ENCODE measurements at regions not wholly inside any gene's neighbourhood (a gene's known extent, or its start where the extent isn't known, plus 50 kb on each side); places are given as distances from the start of the nearest gene placed in this dataset.

DNA sequence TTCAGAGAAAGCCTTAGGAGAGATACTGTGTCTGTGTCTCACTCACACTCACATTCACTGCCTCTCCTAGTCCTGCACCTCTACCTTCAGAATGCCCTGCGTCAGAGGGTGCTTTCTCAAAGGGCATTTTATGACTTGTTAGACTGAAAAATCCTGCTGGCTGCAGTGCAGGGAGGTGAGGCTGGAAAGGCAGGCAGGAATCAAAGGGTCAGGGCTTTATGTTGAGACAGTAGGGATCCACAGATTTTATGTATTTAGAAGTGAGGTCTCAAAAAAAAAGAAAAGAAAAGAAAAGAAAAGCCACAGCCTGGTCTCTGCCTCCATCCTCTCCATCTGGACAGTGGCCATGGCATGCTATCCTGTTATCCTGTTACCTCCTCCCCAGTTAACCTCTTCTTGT, 936.0 kb upstream of the SLC10A2 start:
- TF ChIP-seq GATA2 (IDR thresholded peaks at IDR 0.05; ENCODE audit: low read depth, low read length) (no peak), GATA3 (IDR thresholded peaks at IDR 0.05; ENCODE audit: low read depth, low read length) (no peak)

All from SH-SY5Y (cell line).